DOHH2 (cell line): ENCODE measurements at regions not wholly inside any gene's neighbourhood (a gene's known extent, or its start where the extent isn't known, plus 50 kb on each side); places are given as distances from the start of the nearest gene placed in this dataset.

ENCODE experiments used
- H3F3A ChIP-seq: fragments of 200-600 bp; sonication (generic), shearing (Covaris generic); 2 replicates; pipeline ENCODE4 v1.6.0; 2016; ENCODE audit warnings: antibody characterized with exemption, mild to moderate bottlenecking; ENCODE audit not compliant: control insufficient read depth, insufficient read depth
- H3K27ac ChIP-seq: fragments of 200-600 bp; sonication (generic); 2 replicates; pipeline ENCODE4 v1.5.1; 2014; ENCODE audit warnings: low read depth, mild to moderate bottlenecking, low read length, moderate library complexity
- H3K27me3 ChIP-seq: fragments of 200-600 bp; sonication (generic); 2 replicates; pipeline ENCODE4 v1.6.1; 2014; ENCODE audit warnings: mild to moderate bottlenecking, low read length, mixed read lengths; ENCODE audit not compliant: control insufficient read depth
- H3K36me3 ChIP-seq: fragments of 200-600 bp; sonication (generic); 2 replicates; pipeline ENCODE4 v1.6.1; 2014; ENCODE audit warnings: mild to moderate bottlenecking, low read length, moderate library complexity, mixed read lengths; ENCODE audit not compliant: control insufficient read depth
- H3K4me1 ChIP-seq: fragments of 200-600 bp; sonication (generic); 2 replicates; pipeline ENCODE4 v1.6.1; 2014; ENCODE audit warnings: mild to moderate bottlenecking, low read length, mixed read lengths; ENCODE audit not compliant: control insufficient read depth
- H3K4me2 ChIP-seq: fragments of 200-600 bp; sonication (generic); 2 replicates; pipeline ENCODE4 v1.6.0; 2014; ENCODE audit warnings: mild to moderate bottlenecking, low read length, moderate library complexity
- H3K4me3 ChIP-seq: fragments of 200-600 bp; sonication (generic); 2 replicates; pipeline ENCODE4 v1.5.1; 2014; ENCODE audit warnings: mild to moderate bottlenecking, low read length, mixed read lengths
- H3K79me2 ChIP-seq: fragments of 200-600 bp; sonication (generic); 2 replicates; pipeline ENCODE4 v1.6.1; 2014; ENCODE audit warnings: mild to moderate bottlenecking, low read length, mixed read lengths; ENCODE audit not compliant: control insufficient read depth
- H3K9me2 ChIP-seq: fragments of 200-600 bp; sonication (generic); replicated peaks from 2 replicates; pipeline ENCODE4 v1.6.1; 2014; ENCODE audit warnings: mild to moderate bottlenecking, low read length, mixed read lengths; ENCODE audit not compliant: control insufficient read depth
- H3K9me3 ChIP-seq: fragments of 200-600 bp; sonication (generic); 2 replicates; pipeline ENCODE4 v1.6.1; 2014; ENCODE audit warnings: antibody characterized with exemption, low read length, mixed read lengths; ENCODE audit not compliant: control insufficient read depth, insufficient read depth
- H4K20me1 ChIP-seq: fragments of 200-600 bp; sonication (generic); 2 replicates; pipeline ENCODE4 v1.6.0; 2014; ENCODE audit warnings: low read depth, mild to moderate bottlenecking, antibody characterized with exemption, low read length, moderate library complexity; ENCODE audit not compliant: control insufficient read depth, insufficient read depth
- CTCF ChIP-seq: fragments of 200-600 bp; sonication (generic); IDR thresholded peaks from one replicate; pipeline ENCODE4 v1.5.1; 2014; ENCODE audit warnings: antibody characterized with exemption, mild to moderate bottlenecking, low read depth, low read length; ENCODE audit not compliant: poor library complexity, severe bottlenecking
- EZH2phosphoT487 ChIP-seq: fragments of 200-600 bp; sonication (generic); IDR thresholded peaks from 2 replicates; pipeline ENCODE4 v1.6.1; 2017; ENCODE audit warnings: borderline replicate concordance, mild to moderate bottlenecking, antibody characterized with exemption, low read length, moderate library complexity, mixed read lengths

GRCh38 chrY:12212394-12212793 lies 488.6 kb upstream of the USP9Y start:
- no peaks in the 10 kb centered on the region for H3K36me3 ChIP-seq
- peaks cover 51% of the 10 kb centered on the region for H3K4me1 ChIP-seq
- H4K20me1 ChIP-seq: no peaks in the 10 kb centered on the region
- H3F3A ChIP-seq: peaks cover 35% of the 10 kb centered on the region
- H3K27me3 ChIP-seq: no peaks in the 10 kb centered on the region
- no peaks in the 10 kb centered on the region for H3K79me2 ChIP-seq
- H3K4me2 ChIP-seq: no peak overlapping the region
- H3K9me2 ChIP-seq: no peaks in the 10 kb centered on the region
- H3K4me3 ChIP-seq: peak overlapping the region; percentile 20; the same call in 1 of the 2 replicates
- H3K9me3 ChIP-seq: peaks cover 55% of the 10 kb centered on the region
- H3K27ac ChIP-seq: peak overlapping the region; percentile 63
- TF ChIP-seq CTCF: no peak
- no peak for TF ChIP-seq EZH2phosphoT487

- TF ChIP-seq EZH2phosphoT487 (no peak), CTCF (no peak)
- H3K27ac ChIP-seq: peak overlapping the region; percentile 2; the same call in 1 of the 2 replicates
- no peaks in the 10 kb centered on the region for H3K79me2 ChIP-seq
- no peaks in the 10 kb centered on the region for H3K9me2 ChIP-seq
- H3K4me3 ChIP-seq: no peak overlapping the region; the same call in 1 of the 2 replicates
- no peaks in the 10 kb centered on the region for H3K36me3 ChIP-seq
- no peak overlapping the region; the same call in 1 of the 2 replicates for H3K4me2 ChIP-seq
- no peaks in the 10 kb centered on the region for H3K27me3 ChIP-seq
- H3F3A ChIP-seq: peaks cover 35% of the 10 kb centered on the region
- H3K4me1 ChIP-seq: peaks cover 55% of the 10 kb centered on the region
- peaks cover 55% of the 10 kb centered on the region for H3K9me3 ChIP-seq
- H4K20me1 ChIP-seq: no peaks in the 10 kb centered on the region
These were observed 485.4 kb upstream of the USP9Y start for GRCh38 chrY:12215564-12216022.

GRCh38 chrY:12230921-12231320 lies 470.1 kb upstream of the USP9Y start:
- Histone ChIP-seq H3K4me1 (no peaks in the 10 kb centered on the region), H3K79me2 (no peaks in the 10 kb centered on the region), H3F3A (no peaks in the 10 kb centered on the region), H3K4me3 (no peak overlapping the region), H3K36me3 (no peaks in the 10 kb centered on the region), H3K9me3 (no peaks in the 10 kb centered on the region), H4K20me1 (no peaks in the 10 kb centered on the region), H3K27ac (no peak overlapping the region), H3K27me3 (no peaks in the 10 kb centered on the region), H3K4me2 (no peak overlapping the region), H3K9me2 (no peaks in the 10 kb centered on the region)
- TF ChIP-seq CTCF (no peak), EZH2phosphoT487 (no peak)
